IMR-90 (cell line): ENCODE measurements at regions not wholly inside any gene's neighbourhood (a gene's known extent, or its start where the extent isn't known, plus 50 kb on each side); places are given as distances from the start of the nearest gene placed in this dataset.

Experiments
- ATAC-seq: fragments of 200-7000 bp; cut with Tn5 transposase; 2 replicates; pipeline ENCODE4 v1.9.1; 2020; ENCODE audit warnings: low read depth, mild to moderate bottlenecking, moderate library complexity
- BruUV-seq: library from RNA; stranded (reverse); fragments of 400-500 nt; replicated peaks from 2 replicates; lab custom pipeline; 2021; lab: Mats Ljungman, UMichigan
- CTCF ChIA-PET: fragments of 300-600 bp; formaldehyde crosslinking; extraction: SDS; loops from one replicate; lab custom pipeline; 2021; ENCODE audit warnings: antibody characterized with exemption; lab: Yijun Ruan, JAX
- POLR2A ChIA-PET: fragments of 300-600 bp; sonication (Branson Sonifier 250); formaldehyde crosslinking; loops from one replicate; lab custom pipeline; 2022; ENCODE audit warnings: antibody characterized with exemption; ENCODE audit not compliant: unreplicated experiment; lab: Charles Lee
- DNase-seq: peaks from one replicate; pipeline ENCODE4 v3.0.0; 2013
- H2AFZ ChIP-seq: replicated peaks from 2 replicates; pipeline ENCODE3; 2013; ENCODE audit warnings: low read length, mild to moderate bottlenecking; ENCODE audit not compliant: poor library complexity
- H2AK5ac ChIP-seq: 2 replicates; pipeline ENCODE4 v1.6.1; 2013; ENCODE audit warnings: low read depth, low read length, inconsistent platforms
- H2AK9ac ChIP-seq: replicated peaks from 2 replicates; pipeline ENCODE3; 2013; ENCODE audit warnings: mild to moderate bottlenecking, low read depth, low read length, moderate library complexity; ENCODE audit not compliant: poor library complexity
- H2BK120ac ChIP-seq: 2 replicates; pipeline ENCODE4 v1.6.1; 2013; ENCODE audit warnings: low read depth, low read length, inconsistent platforms
- H2BK15ac ChIP-seq: 3 replicates; pipeline ENCODE4 v1.6.1; 2013; ENCODE audit warnings: low read depth, low read length, inconsistent platforms
- H2BK20ac ChIP-seq: 2 replicates; pipeline ENCODE4 v1.6.1; 2013; ENCODE audit warnings: low read depth, mild to moderate bottlenecking, inconsistent platforms, low read length, moderate library complexity
- H2BK5ac ChIP-seq: 2 replicates; pipeline ENCODE4 v1.6.1; 2013; ENCODE audit warnings: mild to moderate bottlenecking, low read depth, low read length, inconsistent platforms; ENCODE audit not compliant: poor library complexity, severe bottlenecking
- H3K14ac ChIP-seq: replicated peaks from 2 replicates; pipeline ENCODE4 v1.6.1; 2013; ENCODE audit warnings: low read depth, low read length, inconsistent platforms
- H3K18ac ChIP-seq: 2 replicates; pipeline ENCODE4 v1.6.1; 2013; ENCODE audit warnings: low read depth, low read length, control low read depth
- H3K23ac ChIP-seq: 2 replicates; pipeline ENCODE4 v1.6.1; 2013; ENCODE audit warnings: low read depth, low read length, inconsistent platforms
- H3K27ac ChIP-seq: 2 replicates; pipeline ENCODE4 v1.5.1; 2013; ENCODE audit warnings: mild to moderate bottlenecking, control low read depth, low read length; ENCODE audit not compliant: insufficient read depth
- H3K27me3 ChIP-seq: 2 replicates; pipeline ENCODE4 v1.6.1; 2013; ENCODE audit warnings: low read length; ENCODE audit not compliant: control insufficient read depth, insufficient read depth
- H3K36me3 ChIP-seq: 2 replicates; pipeline ENCODE4 v1.6.1; 2013; ENCODE audit warnings: low read length, mixed read lengths; ENCODE audit not compliant: control insufficient read depth, insufficient read depth
- H3K4ac ChIP-seq: 2 replicates; pipeline ENCODE4 v1.6.1; 2013; ENCODE audit warnings: low read depth, low read length, inconsistent platforms
- H3K4me1 ChIP-seq: 2 replicates; pipeline ENCODE4 v1.6.1; 2013; ENCODE audit warnings: low read length, mixed read lengths; ENCODE audit not compliant: control insufficient read depth, insufficient read depth
- H3K4me2 ChIP-seq: 2 replicates; pipeline ENCODE4 v1.6.1; 2013; ENCODE audit warnings: low read depth, mild to moderate bottlenecking, control low read depth, low read length, moderate library complexity
- H3K4me3 ChIP-seq: 2 replicates; pipeline ENCODE4 v1.5.1; 2013; ENCODE audit warnings: low read depth, mild to moderate bottlenecking, control low read depth, low read length, moderate library complexity; ENCODE audit not compliant: insufficient read depth
- H3K56ac ChIP-seq: 2 replicates; pipeline ENCODE4 v1.6.1; 2013; ENCODE audit warnings: low read length, inconsistent platforms; ENCODE audit not compliant: insufficient read depth; ENCODE audit errors: extremely low read depth
- H3K79me1 ChIP-seq, 2 experiments: 2 replicates each; pipeline ENCODE4 v1.6.1; 2013; ENCODE audit warnings: low read length in 2 of 2, inconsistent platforms in 1 of 2, low read depth in 1 of 2
- H3K9ac ChIP-seq: 2 replicates; pipeline ENCODE4 v1.6.1; 2013; ENCODE audit warnings: low read depth, low read length, control low read depth
- H3K9me1 ChIP-seq: 2 replicates; pipeline ENCODE4 v1.6.1; 2013; ENCODE audit warnings: low read length, inconsistent platforms; ENCODE audit not compliant: insufficient read depth
- H3K9me3 ChIP-seq: 2 replicates; pipeline ENCODE4 v1.6.1; 2013; ENCODE audit warnings: low read length; ENCODE audit not compliant: control insufficient read depth, insufficient read depth
- H4K20me1 ChIP-seq: 2 replicates; pipeline ENCODE4 v1.6.1; 2013; ENCODE audit warnings: low read length, inconsistent platforms; ENCODE audit not compliant: insufficient read depth
- H4K5ac ChIP-seq: 2 replicates; pipeline ENCODE4 v1.6.1; 2013; ENCODE audit warnings: mild to moderate bottlenecking, low read depth, low read length, control low read depth
- H4K8ac ChIP-seq, 2 experiments: 2 replicates each; pipeline ENCODE4 v1.6.1; 2013; ENCODE audit warnings: low read depth in 2 of 2, low read length in 2 of 2, control low read depth in 1 of 2, inconsistent platforms in 1 of 2
- H4K91ac ChIP-seq: 2 replicates; pipeline ENCODE4 v1.6.1; 2013; ENCODE audit warnings: low read depth, low read length, inconsistent platforms; ENCODE audit not compliant: insufficient read depth
- BHLHE40 ChIP-seq: fragments of 150-350 bp; IDR thresholded peaks from 2 replicates; pipeline ENCODE4 v1.6.1; 2016; ENCODE audit warnings: mild to moderate bottlenecking, low read depth, low read length
- CEBPB ChIP-seq: IDR thresholded peaks from 2 replicates; pipeline ENCODE4 v1.6.1; 2012; ENCODE audit warnings: low read depth, low read length, improper control_type of control experiment
- CHD1 ChIP-seq: IDR thresholded peaks from 2 replicates; pipeline ENCODE4 v1.6.1; 2012; ENCODE audit warnings: low read depth, low read length, improper control_type of control experiment
- FOS ChIP-seq: fragments of 150-350 bp; IDR thresholded peaks from 2 replicates; pipeline ENCODE4 v1.6.1; 2016; ENCODE audit warnings: low read depth, low read length
- MAFK ChIP-seq: IDR thresholded peaks from 2 replicates; pipeline ENCODE4 v1.6.1; 2012; ENCODE audit warnings: low read depth, low read length, improper control_type of control experiment
- MAZ ChIP-seq: IDR thresholded peaks from 2 replicates; pipeline ENCODE4 v1.6.1; 2012; ENCODE audit warnings: low read depth, mild to moderate bottlenecking, low read length, improper control_type of control experiment, moderate library complexity, borderline replicate concordance
- MXI1 ChIP-seq: IDR thresholded peaks from 2 replicates; pipeline ENCODE4 v1.6.1; 2012; ENCODE audit warnings: low read depth, mild to moderate bottlenecking, low read length, moderate library complexity, borderline replicate concordance
- NFE2L2 ChIP-seq: fragments of 150-350 bp; IDR thresholded peaks from 2 replicates; pipeline ENCODE4 v1.6.1; 2016; ENCODE audit warnings: low read depth, mild to moderate bottlenecking, low read length
- POLR2A ChIP-seq: IDR thresholded peaks from 2 replicates; pipeline ENCODE4 v1.6.1; 2012; ENCODE audit warnings: mild to moderate bottlenecking, low read depth, low read length
- RAD21 ChIP-seq: IDR thresholded peaks from 2 replicates; pipeline ENCODE4 v1.6.1; 2012; ENCODE audit warnings: low read length, improper control_type of control experiment
- RCOR1 ChIP-seq: IDR thresholded peaks from 2 replicates; pipeline ENCODE4 v1.6.1; 2012; ENCODE audit warnings: mild to moderate bottlenecking, low read length, improper control_type of control experiment; ENCODE audit not compliant: insufficient replicate concordance
- SMC3 ChIP-seq: fragments of 150-350 bp; IDR thresholded peaks from 2 replicates; pipeline ENCODE4 v1.6.1; 2016; ENCODE audit warnings: low read depth, mild to moderate bottlenecking, antibody characterized with exemption, low read length, moderate library complexity
- WGBS, 2 experiments: methylation state at CpG; one replicate each; pipeline versions ENCODE4 v1.1.5 to v1.1.7; 2013; ENCODE audit warnings: missing lambda C conversion rate in 2 of 2; ENCODE audit not compliant: insufficient read length in 1 of 2; ENCODE audit errors: extremely low coverage in 2 of 2; 5-methylcytosine and 5-hydroxymethylcytosine counted together
- dilution Hi-C: fragments of 300-500 bp; cut with HindIII; formaldehyde crosslinking; loops from one replicate; pipeline ENCODE4 v1.14.3; 2018; ENCODE audit warnings: low sequenced_read_pairs; ENCODE audit not compliant: unreplicated experiment
- in situ Hi-C: fragments of 300-500 bp; cut with MboI; formaldehyde crosslinking; loops from 3 replicates; pipeline ENCODE4 v1.14.3; 2019; ENCODE audit warnings: low sequenced_read_pairs, inconsistent platforms, mixed read lengths
- intact Hi-C: fragments of 100-400 bp; cut with micrococcal nuclease; formaldehyde crosslinking; loops from 2 replicates; pipeline ENCODE4 v1.10.0; 2022
- TF ChIP-seq, protein P1 (sequence below): fragments of 150-350 bp; IDR thresholded peaks from 2 replicates; pipeline ENCODE4 v1.6.1; 2016; ENCODE audit warnings: low read depth, mild to moderate bottlenecking, low read length, moderate library complexity, borderline replicate concordance
- TF ChIP-seq, protein P2 (sequence below): conservative IDR thresholded peaks from 2 replicates; pipeline ENCODE4 v1.5.1; 2012; ENCODE audit warnings: mild to moderate bottlenecking, low read depth, low read length, improper control_type of control experiment
- TF ChIP-seq, protein P3 (sequence below): fragments of 150-350 bp; IDR thresholded peaks from 2 replicates; pipeline ENCODE4 v1.6.1; 2017; ENCODE audit warnings: mild to moderate bottlenecking, antibody characterized with exemption, low read length, low read depth

DNA sequence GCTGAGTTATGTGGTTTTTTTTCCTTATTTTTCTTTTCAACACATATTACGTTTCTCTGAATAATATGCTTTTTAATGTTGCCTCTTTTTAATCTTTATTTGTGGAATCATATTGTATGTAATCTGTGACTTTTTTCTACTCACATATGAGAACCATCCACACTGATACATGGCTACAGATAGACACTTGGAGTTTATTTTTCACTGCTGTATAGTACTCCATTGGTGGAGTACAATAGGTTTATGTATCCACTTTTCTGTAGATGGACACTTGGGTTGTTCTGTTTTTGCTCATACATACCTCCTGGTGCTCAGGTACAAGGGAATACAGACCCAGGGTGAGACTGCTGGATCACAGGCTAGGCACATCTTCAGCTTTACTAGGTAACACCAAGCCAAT lies 71.5 kb upstream of the ERG start:
- POLR2A ChIA-PET: no interaction called here
- Histone ChIP-seq H3K56ac (no peak overlapping the region), H2BK120ac (no peak overlapping the region), H4K8ac (no peak overlapping the region), H3K14ac (no peak overlapping the region), H3K36me3 (no peaks in the 10 kb centered on the region), H3K9me3 (no peaks in the 10 kb centered on the region), H4K20me1 (no peaks in the 10 kb centered on the region), H2AFZ (no peak overlapping the region), H3K79me1 (no peaks in the 10 kb centered on the region), H3K9ac (no peak overlapping the region), H3K23ac (no peak overlapping the region), H2BK5ac (no peak overlapping the region), H2AK9ac (no peak overlapping the region), H3K18ac (no peak overlapping the region), H2BK20ac (no peak overlapping the region), H3K4me3 (no peak overlapping the region), H4K91ac (no peak overlapping the region), H3K4ac (no peak overlapping the region), H2BK15ac (no peak overlapping the region), H3K27ac (no peak overlapping the region), H3K4me1 (no peaks in the 10 kb centered on the region), H4K5ac (no peak overlapping the region), H3K9me1 (no peaks in the 10 kb centered on the region), H3K27me3 (peaks cover 22% of the 10 kb centered on the region), H2AK5ac (no peak overlapping the region), H3K4me2 (no peak overlapping the region)
- in situ Hi-C loops: no loop called here
- ATAC-seq (no peak), DNase-seq (no peak)
- CTCF ChIA-PET: no interaction called here
- intact Hi-C loops: no loop called here
- dilution Hi-C loops: no loop called here
- WGBS, 2 experiments: no CpG with 5 or more reads among the region's 1 CpG
- no TSS peak for BruUV-seq
- TF ChIP-seq, protein P1, sequence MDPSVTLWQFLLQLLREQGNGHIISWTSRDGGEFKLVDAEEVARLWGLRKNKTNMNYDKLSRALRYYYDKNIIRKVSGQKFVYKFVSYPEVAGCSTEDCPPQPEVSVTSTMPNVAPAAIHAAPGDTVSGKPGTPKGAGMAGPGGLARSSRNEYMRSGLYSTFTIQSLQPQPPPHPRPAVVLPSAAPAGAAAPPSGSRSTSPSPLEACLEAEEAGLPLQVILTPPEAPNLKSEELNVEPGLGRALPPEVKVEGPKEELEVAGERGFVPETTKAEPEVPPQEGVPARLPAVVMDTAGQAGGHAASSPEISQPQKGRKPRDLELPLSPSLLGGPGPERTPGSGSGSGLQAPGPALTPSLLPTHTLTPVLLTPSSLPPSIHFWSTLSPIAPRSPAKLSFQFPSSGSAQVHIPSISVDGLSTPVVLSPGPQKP: no peak
- TF ChIP-seq POLR2A: no peak
- no peak for TF ChIP-seq MAZ
- no peak for TF ChIP-seq CHD1
- TF ChIP-seq RAD21: no peak
- TF ChIP-seq MAFK: no peak
- TF ChIP-seq MXI1: no peak
- no peak for TF ChIP-seq SMC3
- TF ChIP-seq, protein P2, sequence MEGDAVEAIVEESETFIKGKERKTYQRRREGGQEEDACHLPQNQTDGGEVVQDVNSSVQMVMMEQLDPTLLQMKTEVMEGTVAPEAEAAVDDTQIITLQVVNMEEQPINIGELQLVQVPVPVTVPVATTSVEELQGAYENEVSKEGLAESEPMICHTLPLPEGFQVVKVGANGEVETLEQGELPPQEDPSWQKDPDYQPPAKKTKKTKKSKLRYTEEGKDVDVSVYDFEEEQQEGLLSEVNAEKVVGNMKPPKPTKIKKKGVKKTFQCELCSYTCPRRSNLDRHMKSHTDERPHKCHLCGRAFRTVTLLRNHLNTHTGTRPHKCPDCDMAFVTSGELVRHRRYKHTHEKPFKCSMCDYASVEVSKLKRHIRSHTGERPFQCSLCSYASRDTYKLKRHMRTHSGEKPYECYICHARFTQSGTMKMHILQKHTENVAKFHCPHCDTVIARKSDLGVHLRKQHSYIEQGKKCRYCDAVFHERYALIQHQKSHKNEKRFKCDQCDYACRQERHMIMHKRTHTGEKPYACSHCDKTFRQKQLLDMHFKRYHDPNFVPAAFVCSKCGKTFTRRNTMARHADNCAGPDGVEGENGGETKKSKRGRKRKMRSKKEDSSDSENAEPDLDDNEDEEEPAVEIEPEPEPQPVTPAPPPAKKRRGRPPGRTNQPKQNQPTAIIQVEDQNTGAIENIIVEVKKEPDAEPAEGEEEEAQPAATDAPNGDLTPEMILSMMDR: no peak
- TF ChIP-seq, protein P3, sequence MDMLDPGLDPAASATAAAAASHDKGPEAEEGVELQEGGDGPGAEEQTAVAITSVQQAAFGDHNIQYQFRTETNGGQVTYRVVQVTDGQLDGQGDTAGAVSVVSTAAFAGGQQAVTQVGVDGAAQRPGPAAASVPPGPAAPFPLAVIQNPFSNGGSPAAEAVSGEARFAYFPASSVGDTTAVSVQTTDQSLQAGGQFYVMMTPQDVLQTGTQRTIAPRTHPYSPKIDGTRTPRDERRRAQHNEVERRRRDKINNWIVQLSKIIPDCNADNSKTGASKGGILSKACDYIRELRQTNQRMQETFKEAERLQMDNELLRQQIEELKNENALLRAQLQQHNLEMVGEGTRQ: no peak
- TF ChIP-seq RCOR1: no peak
- no peak for TF ChIP-seq BHLHE40
- no peak for TF ChIP-seq CEBPB
- no peak for TF ChIP-seq FOS
- no peak for TF ChIP-seq NFE2L2
